ENCODE measurements at regions not wholly inside any gene's neighbourhood (a gene's known extent, or its start where the extent isn't known, plus 50 kb on each side); places are given as distances from the start of the nearest gene placed in this dataset.

DNA sequence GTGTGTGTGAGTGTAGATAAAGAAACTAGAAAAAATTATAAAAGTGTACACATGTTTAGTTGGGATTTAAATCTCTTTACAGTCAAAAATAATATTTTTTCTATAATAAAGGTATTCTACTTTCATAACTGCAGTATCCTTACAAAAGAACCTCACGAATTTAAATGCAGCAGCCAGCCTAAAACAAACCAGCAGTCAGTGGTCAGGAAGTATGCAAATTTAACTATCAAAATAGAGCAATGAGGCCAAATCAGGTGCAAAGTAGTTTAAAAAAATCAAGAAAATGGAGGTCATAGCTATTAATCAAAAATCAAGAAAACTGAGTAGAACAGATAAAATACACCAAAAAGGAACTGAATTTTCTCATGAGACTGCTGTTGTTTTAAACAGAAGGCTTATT lies 407.1 kb downstream of the CDH19 start:
- Histone ChIP-seq H3K9ac (ENCODE audit: low read length) (no peak overlapping the region), H4K20me1 (ENCODE audit: insufficient read depth) (no peaks in the 10 kb centered on the region), H3K9me2 (ENCODE audit: insufficient read depth) (no peaks in the 10 kb centered on the region), H3K4me3 (replicated peaks in 1 of 2; ENCODE audit: low read depth in 1 of 2, low read length in 2 of 2) (no peak overlapping the region), H3K4me1 (ENCODE audit: control insufficient read depth in 1 of 2, insufficient read depth in 2 of 2, low read length in 2 of 2) (no peaks in the 10 kb centered on the region), H3K9me3 (ENCODE audit: control insufficient read depth in 1 of 2, insufficient read depth in 1 of 2, low read depth in 1 of 2, low read length in 2 of 2) (peaks cover 5 to 19% of the 10 kb centered on the region in 2 experiments; a peak in 2 of 4 replicates), H3K27ac (ENCODE audit: low read depth, low read length) (no peak overlapping the region), H3K36me3 (ENCODE audit: control insufficient read depth in 1 of 2, insufficient read depth in 2 of 2, low read length in 2 of 2) (no peaks in the 10 kb centered on the region), H3K4me2 (ENCODE audit: low read length) (no peak overlapping the region), H3K79me2 (ENCODE audit: insufficient read depth, low read length) (no peaks in the 10 kb centered on the region), H2AFZ (ENCODE audit: low read depth, low read length, poor library complexity, severe bottlenecking) (no peak overlapping the region), H3K27me3 (ENCODE audit: insufficient read depth, low read length) (no peaks in the 10 kb centered on the region)
- no peak for TF ChIP-seq EGR1 (IDR thresholded peaks at IDR 0.05; ENCODE audit: low read depth)
- TF ChIP-seq POLR2A (IDR thresholded peaks at IDR 0.05; ENCODE audit: borderline replicate concordance, extremely low read depth, insufficient read depth, insufficient read length): no peak
- TF ChIP-seq SP1 (IDR thresholded peaks at IDR 0.05; ENCODE audit: low read depth): no peak
- TF ChIP-seq SIN3A (IDR thresholded peaks at IDR 0.05; ENCODE audit: low read depth): no peak
- TF ChIP-seq ZNF274 (IDR thresholded peaks at IDR 0.05; ENCODE audit: low read depth, low read length): no peak
- TF ChIP-seq, protein P1, sequence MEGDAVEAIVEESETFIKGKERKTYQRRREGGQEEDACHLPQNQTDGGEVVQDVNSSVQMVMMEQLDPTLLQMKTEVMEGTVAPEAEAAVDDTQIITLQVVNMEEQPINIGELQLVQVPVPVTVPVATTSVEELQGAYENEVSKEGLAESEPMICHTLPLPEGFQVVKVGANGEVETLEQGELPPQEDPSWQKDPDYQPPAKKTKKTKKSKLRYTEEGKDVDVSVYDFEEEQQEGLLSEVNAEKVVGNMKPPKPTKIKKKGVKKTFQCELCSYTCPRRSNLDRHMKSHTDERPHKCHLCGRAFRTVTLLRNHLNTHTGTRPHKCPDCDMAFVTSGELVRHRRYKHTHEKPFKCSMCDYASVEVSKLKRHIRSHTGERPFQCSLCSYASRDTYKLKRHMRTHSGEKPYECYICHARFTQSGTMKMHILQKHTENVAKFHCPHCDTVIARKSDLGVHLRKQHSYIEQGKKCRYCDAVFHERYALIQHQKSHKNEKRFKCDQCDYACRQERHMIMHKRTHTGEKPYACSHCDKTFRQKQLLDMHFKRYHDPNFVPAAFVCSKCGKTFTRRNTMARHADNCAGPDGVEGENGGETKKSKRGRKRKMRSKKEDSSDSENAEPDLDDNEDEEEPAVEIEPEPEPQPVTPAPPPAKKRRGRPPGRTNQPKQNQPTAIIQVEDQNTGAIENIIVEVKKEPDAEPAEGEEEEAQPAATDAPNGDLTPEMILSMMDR (IDR thresholded peaks at IDR 0.05 in 2 of 3, conservative IDR thresholded peaks at IDR 0.05 in 1 of 3; ENCODE audit: borderline replicate concordance in 1 of 3, insufficient read depth in 1 of 3, low read depth in 2 of 3, low read length in 2 of 3): no peak
- TF ChIP-seq ELF1 (IDR thresholded peaks at IDR 0.05; ENCODE audit: borderline replicate concordance, low read depth): no peak
- no peak for TF ChIP-seq FOSL1 (IDR thresholded peaks at IDR 0.05; ENCODE audit: low read depth)
- ATAC-seq: no peak
- intact Hi-C loops (cut with micrococcal nuclease): no loop called here
- POLR2A ChIA-PET: no interaction called here
- RAD21 ChIA-PET (ENCODE audit: low non-redundant PET in 1 of 2, low total read pairs in 2 of 2, uncharacterized antibody in 2 of 2, unreplicated experiment in 2 of 2): no interaction called here
- CTCF ChIA-PET: no interaction called here
- DNase-seq (ENCODE audit: low read depth, low spot score): no peak
- BruUV-seq (replicated peaks): no TSS peak

DNA sequence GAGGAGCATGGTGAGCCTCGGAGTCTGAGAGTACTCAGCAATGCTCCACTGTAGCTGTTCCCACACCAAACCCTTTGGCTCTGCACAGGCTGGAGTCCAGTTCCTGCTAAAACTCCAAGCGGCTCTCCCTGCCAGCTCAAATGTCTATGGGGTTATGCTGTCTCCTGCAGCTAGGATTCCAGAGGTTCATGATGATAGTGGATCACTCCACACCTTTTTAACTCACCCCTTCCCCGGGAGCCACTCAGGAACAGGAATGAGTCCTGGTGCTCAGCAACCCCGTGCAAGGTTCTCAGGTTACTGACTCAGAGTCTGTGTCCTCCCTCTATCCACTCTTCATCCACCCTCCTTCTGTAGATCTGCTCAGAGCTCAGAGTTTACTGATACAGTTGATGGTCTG lies 410.0 kb downstream of the CDH19 start:
- Histone ChIP-seq H3K79me2 (ENCODE audit: insufficient read depth, low read length) (no peaks in the 10 kb centered on the region), H3K36me3 (ENCODE audit: control insufficient read depth in 1 of 2, insufficient read depth in 2 of 2, low read length in 2 of 2) (no peaks in the 10 kb centered on the region), H4K20me1 (ENCODE audit: insufficient read depth) (no peaks in the 10 kb centered on the region), H3K9me2 (ENCODE audit: insufficient read depth) (no peaks in the 10 kb centered on the region), H3K27me3 (ENCODE audit: insufficient read depth, low read length) (no peaks in the 10 kb centered on the region), H2AFZ (ENCODE audit: low read depth, low read length, poor library complexity, severe bottlenecking) (no peak overlapping the region), H3K27ac (ENCODE audit: low read depth, low read length) (no peak overlapping the region), H3K9ac (ENCODE audit: low read length) (no peak overlapping the region), H3K4me3 (replicated peaks in 1 of 2; ENCODE audit: low read depth in 1 of 2, low read length in 2 of 2) (no peak overlapping the region), H3K4me1 (ENCODE audit: control insufficient read depth in 1 of 2, insufficient read depth in 2 of 2, low read length in 2 of 2) (no peaks in the 10 kb centered on the region), H3K4me2 (ENCODE audit: low read length) (no peak overlapping the region), H3K9me3 (ENCODE audit: control insufficient read depth in 1 of 2, insufficient read depth in 1 of 2, low read depth in 1 of 2, low read length in 2 of 2) (peaks cover 0 to 27% of the 10 kb centered on the region in 2 experiments; a peak in 2 of 4 replicates)
- TF ChIP-seq SP1 (IDR thresholded peaks at IDR 0.05; ENCODE audit: low read depth) (no peak), EZH2phosphoT487 (IDR thresholded peaks at IDR 0.05; ENCODE audit: borderline replicate concordance) (no peak), CBX3 (IDR thresholded peaks at IDR 0.05; ENCODE audit: low read depth) (no peak), EGR1 (IDR thresholded peaks at IDR 0.05; ENCODE audit: low read depth) (no peak), FOSL1 (IDR thresholded peaks at IDR 0.05; ENCODE audit: low read depth) (no peak)
- TF ChIP-seq, protein P1 (IDR thresholded peaks at IDR 0.05 in 2 of 3, conservative IDR thresholded peaks at IDR 0.05 in 1 of 3; ENCODE audit: borderline replicate concordance in 1 of 3, insufficient read depth in 1 of 3, low read depth in 2 of 3, low read length in 2 of 3): no peak
- TF ChIP-seq, protein P2, sequence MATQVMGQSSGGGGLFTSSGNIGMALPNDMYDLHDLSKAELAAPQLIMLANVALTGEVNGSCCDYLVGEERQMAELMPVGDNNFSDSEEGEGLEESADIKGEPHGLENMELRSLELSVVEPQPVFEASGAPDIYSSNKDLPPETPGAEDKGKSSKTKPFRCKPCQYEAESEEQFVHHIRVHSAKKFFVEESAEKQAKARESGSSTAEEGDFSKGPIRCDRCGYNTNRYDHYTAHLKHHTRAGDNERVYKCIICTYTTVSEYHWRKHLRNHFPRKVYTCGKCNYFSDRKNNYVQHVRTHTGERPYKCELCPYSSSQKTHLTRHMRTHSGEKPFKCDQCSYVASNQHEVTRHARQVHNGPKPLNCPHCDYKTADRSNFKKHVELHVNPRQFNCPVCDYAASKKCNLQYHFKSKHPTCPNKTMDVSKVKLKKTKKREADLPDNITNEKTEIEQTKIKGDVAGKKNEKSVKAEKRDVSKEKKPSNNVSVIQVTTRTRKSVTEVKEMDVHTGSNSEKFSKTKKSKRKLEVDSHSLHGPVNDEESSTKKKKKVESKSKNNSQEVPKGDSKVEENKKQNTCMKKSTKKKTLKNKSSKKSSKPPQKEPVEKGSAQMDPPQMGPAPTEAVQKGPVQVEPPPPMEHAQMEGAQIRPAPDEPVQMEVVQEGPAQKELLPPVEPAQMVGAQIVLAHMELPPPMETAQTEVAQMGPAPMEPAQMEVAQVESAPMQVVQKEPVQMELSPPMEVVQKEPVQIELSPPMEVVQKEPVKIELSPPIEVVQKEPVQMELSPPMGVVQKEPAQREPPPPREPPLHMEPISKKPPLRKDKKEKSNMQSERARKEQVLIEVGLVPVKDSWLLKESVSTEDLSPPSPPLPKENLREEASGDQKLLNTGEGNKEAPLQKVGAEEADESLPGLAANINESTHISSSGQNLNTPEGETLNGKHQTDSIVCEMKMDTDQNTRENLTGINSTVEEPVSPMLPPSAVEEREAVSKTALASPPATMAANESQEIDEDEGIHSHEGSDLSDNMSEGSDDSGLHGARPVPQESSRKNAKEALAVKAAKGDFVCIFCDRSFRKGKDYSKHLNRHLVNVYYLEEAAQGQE (IDR thresholded peaks at IDR 0.05; ENCODE audit: low read depth): no peak
- no TSS peak for BruUV-seq (replicated peaks)
- DNase-seq (ENCODE audit: low read depth, low spot score) (no peak), ATAC-seq (no peak)
- ChIA-PET CTCF (no interaction called here), RAD21 (ENCODE audit: low non-redundant PET in 1 of 2, low total read pairs in 2 of 2, uncharacterized antibody in 2 of 2, unreplicated experiment in 2 of 2) (no interaction called here), POLR2A (no interaction called here)
- intact Hi-C loops (cut with micrococcal nuclease): no loop called here

All from HCT116 (cell line).